WTC11 (cell line): ENCODE measurements at regions not wholly inside any gene's neighbourhood (a gene's known extent, or its start where the extent isn't known, plus 50 kb on each side); places are given as distances from the start of the nearest gene placed in this dataset.

Source experiments
- ATF1 ChIP-seq: sonication (generic); formaldehyde crosslinking; IDR thresholded peaks from 2 replicates; pipeline ENCODE4 v1.8.1; 2023; ENCODE audit warnings: mild to moderate bottlenecking, moderate library complexity, missing genetic modification reagents
- CTCF ChIP-seq: fragments of 200-600 bp; IDR thresholded peaks from 2 replicates; pipeline ENCODE4 v1.8.0; 2022; ENCODE audit warnings: antibody characterized with exemption
- ESRRA ChIP-seq: sonication (generic); formaldehyde crosslinking; IDR thresholded peaks from 2 replicates; pipeline ENCODE4 v1.8.1; 2022; ENCODE audit warnings: mild to moderate bottlenecking, missing genetic modification reagents, borderline replicate concordance
- SMAD3 ChIP-seq: sonication (generic); formaldehyde crosslinking; IDR thresholded peaks from 2 replicates; pipeline ENCODE4 v1.8.0; 2022; ENCODE audit warnings: missing genetic modification reagents, mild to moderate bottlenecking, borderline replicate concordance
- USF2 ChIP-seq: sonication (generic); formaldehyde crosslinking; IDR thresholded peaks from 2 replicates; pipeline ENCODE4 v1.8.1; 2023; ENCODE audit warnings: mild to moderate bottlenecking, missing genetic modification reagents, moderate library complexity
- TF ChIP-seq, protein P1 (sequence below): sonication (generic); formaldehyde crosslinking; IDR thresholded peaks from 2 replicates; pipeline ENCODE4 v1.8.0; 2023; ENCODE audit warnings: mild to moderate bottlenecking, missing genetic modification reagents

GRCh38 chr7:156017431-156017830, 205.2 kb upstream of the SHH start:
- TF ChIP-seq CTCF, result no peak
- TF ChIP-seq, protein P1, sequence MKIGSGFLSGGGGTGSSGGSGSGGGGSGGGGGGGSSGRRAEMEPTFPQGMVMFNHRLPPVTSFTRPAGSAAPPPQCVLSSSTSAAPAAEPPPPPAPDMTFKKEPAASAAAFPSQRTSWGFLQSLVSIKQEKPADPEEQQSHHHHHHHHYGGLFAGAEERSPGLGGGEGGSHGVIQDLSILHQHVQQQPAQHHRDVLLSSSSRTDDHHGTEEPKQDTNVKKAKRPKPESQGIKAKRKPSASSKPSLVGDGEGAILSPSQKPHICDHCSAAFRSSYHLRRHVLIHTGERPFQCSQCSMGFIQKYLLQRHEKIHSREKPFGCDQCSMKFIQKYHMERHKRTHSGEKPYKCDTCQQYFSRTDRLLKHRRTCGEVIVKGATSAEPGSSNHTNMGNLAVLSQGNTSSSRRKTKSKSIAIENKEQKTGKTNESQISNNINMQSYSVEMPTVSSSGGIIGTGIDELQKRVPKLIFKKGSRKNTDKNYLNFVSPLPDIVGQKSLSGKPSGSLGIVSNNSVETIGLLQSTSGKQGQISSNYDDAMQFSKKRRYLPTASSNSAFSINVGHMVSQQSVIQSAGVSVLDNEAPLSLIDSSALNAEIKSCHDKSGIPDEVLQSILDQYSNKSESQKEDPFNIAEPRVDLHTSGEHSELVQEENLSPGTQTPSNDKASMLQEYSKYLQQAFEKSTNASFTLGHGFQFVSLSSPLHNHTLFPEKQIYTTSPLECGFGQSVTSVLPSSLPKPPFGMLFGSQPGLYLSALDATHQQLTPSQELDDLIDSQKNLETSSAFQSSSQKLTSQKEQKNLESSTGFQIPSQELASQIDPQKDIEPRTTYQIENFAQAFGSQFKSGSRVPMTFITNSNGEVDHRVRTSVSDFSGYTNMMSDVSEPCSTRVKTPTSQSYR (CRISPR knock-in tag), result no peak
- no peak for TF ChIP-seq SMAD3 (CRISPR knock-in tag)
- no peak for TF ChIP-seq ESRRA
- no peak for TF ChIP-seq ATF1 (CRISPR knock-in tag)
- TF ChIP-seq USF2, result no peak
